Liver (tissue), 8 donors: ENCODE measurements at regions not wholly inside any gene's neighbourhood (a gene's known extent, or its start where the extent isn't known, plus 50 kb on each side); places are given as distances from the start of the nearest gene placed in this dataset.

Experiments
- DNase-seq: peaks from one replicate; pipeline ENCODE4 v3.0.0-alpha.2; 2017; ENCODE audit warnings: low spot score
- H3K27ac ChIP-seq, 2 donors: one replicate each; pipeline ENCODE4 v1.7.0; 2013; ENCODE audit warnings: inconsistent platforms in 2 of 2, low read length in 2 of 2, control low read depth in 1 of 2, low read depth in 1 of 2, mild to moderate bottlenecking in 1 of 2
- H3K27me3 ChIP-seq, 4 donors: one replicate each; pipeline versions ENCODE4 v1.6.1 to v1.7.0; 2013; ENCODE audit warnings: low read length in 3 of 4, inconsistent platforms in 1 of 4, mild to moderate bottlenecking in 1 of 4, moderate library complexity in 1 of 4; ENCODE audit not compliant: control insufficient read depth in 4 of 4, insufficient read depth in 4 of 4
- H3K36me3 ChIP-seq, 4 donors: one replicate each; pipeline versions ENCODE4 v1.6.1 to v1.7.0; 2013; ENCODE audit warnings: low read length in 3 of 4, mild to moderate bottlenecking in 3 of 4, low read depth in 1 of 4, moderate library complexity in 1 of 4; ENCODE audit not compliant: control insufficient read depth in 4 of 4, insufficient read depth in 3 of 4
- H3K4me1 ChIP-seq, 4 donors: one replicate each; pipeline versions ENCODE4 v1.6.1 to v1.7.0; 2013; ENCODE audit warnings: low read length in 3 of 4, mild to moderate bottlenecking in 3 of 4, moderate library complexity in 1 of 4; ENCODE audit not compliant: control insufficient read depth in 4 of 4, insufficient read depth in 4 of 4
- H3K4me3 ChIP-seq, 3 donors: one replicate each; pipeline versions ENCODE4 v1.6.1 to v1.7.0; 2013; ENCODE audit warnings: low read length in 3 of 3, control low read depth in 1 of 3, low read depth in 1 of 3, mild to moderate bottlenecking in 1 of 3
- H3K9ac ChIP-seq, 2 donors: one replicate each; pipeline ENCODE4 v1.7.0; 2013; ENCODE audit warnings: low read length in 2 of 2, mild to moderate bottlenecking in 2 of 2, moderate library complexity in 2 of 2, control low read depth in 1 of 2, low read depth in 1 of 2
- H3K9me3 ChIP-seq, 4 donors: one replicate each; pipeline versions ENCODE4 v1.6.1 to v1.7.0; 2013; ENCODE audit warnings: low read length in 3 of 4; ENCODE audit not compliant: control insufficient read depth in 4 of 4
- EGR1 ChIP-seq, 2 donors: IDR thresholded peaks; 2 replicates each; pipeline ENCODE4 v1.6.1; 2016 to 2018; ENCODE audit warnings: antibody characterized with exemption in 2 of 2, low read depth in 2 of 2
- FOXA1 ChIP-seq: IDR thresholded peaks from 2 replicates; pipeline ENCODE4 v1.6.1; 2016; ENCODE audit warnings: antibody characterized with exemption
- FOXA2 ChIP-seq: IDR thresholded peaks from 2 replicates; pipeline ENCODE4 v1.6.1; 2016; ENCODE audit warnings: antibody characterized with exemption
- GABPA ChIP-seq, 2 donors: IDR thresholded peaks in 1 of 2; conservative IDR thresholded peaks in 1 of 2; 2 replicates each; pipeline ENCODE4 v1.6.1; 2016; ENCODE audit warnings: antibody characterized with exemption in 2 of 2, mild to moderate bottlenecking in 1 of 2, moderate library complexity in 1 of 2
- HNF4A ChIP-seq, 2 donors: conservative IDR thresholded peaks; 2 replicates each; pipeline ENCODE4 v1.6.1; 2016; ENCODE audit warnings: antibody characterized with exemption in 2 of 2, mild to moderate bottlenecking in 2 of 2
- HNF4G ChIP-seq: IDR thresholded peaks from 2 replicates; pipeline ENCODE4 v1.6.1; 2016; ENCODE audit warnings: antibody characterized with exemption
- JUND ChIP-seq, 2 donors: IDR thresholded peaks; 2 replicates each; pipeline ENCODE4 v1.6.1; 2016; ENCODE audit warnings: antibody characterized with exemption in 2 of 2
- MAX ChIP-seq: IDR thresholded peaks from 2 replicates; pipeline ENCODE4 v1.6.1; 2016; ENCODE audit warnings: antibody characterized with exemption
- NR2F2 ChIP-seq: IDR thresholded peaks from 2 replicates; pipeline ENCODE4 v1.6.1; 2016; ENCODE audit warnings: antibody characterized with exemption
- RAD21 ChIP-seq, 2 donors: IDR thresholded peaks; 2 replicates each; pipeline ENCODE4 v1.6.1; 2016; ENCODE audit warnings: antibody characterized with exemption in 2 of 2, mild to moderate bottlenecking in 2 of 2
- RXRA ChIP-seq, 2 donors: IDR thresholded peaks; 2 replicates each; pipeline ENCODE4 v1.6.1; 2017 to 2018; ENCODE audit warnings: antibody characterized with exemption in 2 of 2, mild to moderate bottlenecking in 1 of 2
- SP1 ChIP-seq: IDR thresholded peaks from 2 replicates; pipeline ENCODE4 v1.6.1; 2018; ENCODE audit warnings: antibody characterized with exemption, mild to moderate bottlenecking
- TAF1 ChIP-seq: conservative IDR thresholded peaks from 2 replicates; pipeline ENCODE4 v1.6.1; 2016; ENCODE audit warnings: antibody characterized with exemption, mild to moderate bottlenecking
- YY1 ChIP-seq: IDR thresholded peaks from 2 replicates; pipeline ENCODE4 v1.6.1; 2016; ENCODE audit warnings: antibody characterized with exemption, mild to moderate bottlenecking
- WGBS: extraction: QIAGEN DNeasy Blood & Tissue Kit; methylation state at CpG from one replicate; pipeline ENCODE4 v1.1.7; 2013; 5-methylcytosine and 5-hydroxymethylcytosine counted together
- TF ChIP-seq, protein P1 (sequence below): IDR thresholded peaks from 2 replicates; pipeline ENCODE4 v1.6.1; 2016; ENCODE audit warnings: antibody characterized with exemption
- TF ChIP-seq, protein P2 (sequence below): IDR thresholded peaks from 2 replicates; pipeline ENCODE4 v1.6.1; 2016; ENCODE audit warnings: antibody characterized with exemption, mild to moderate bottlenecking
- TF ChIP-seq, protein P3 (sequence below): IDR thresholded peaks from 2 replicates; pipeline ENCODE4 v1.6.1; 2016; ENCODE audit warnings: antibody characterized with exemption
- TF ChIP-seq, protein P4 (sequence below): fragments of 150-350 bp; IDR thresholded peaks from 2 replicates; pipeline ENCODE4 v1.5.1; 2017; ENCODE audit warnings: improper control_type of control experiment, low read depth, low read length; ENCODE audit not compliant: missing input control
- donor health status: healthy.
- donor health status: healthy.
- donor health status: healthy.
- donor health status: healthy.
- donor health status: healthy.

DNA sequence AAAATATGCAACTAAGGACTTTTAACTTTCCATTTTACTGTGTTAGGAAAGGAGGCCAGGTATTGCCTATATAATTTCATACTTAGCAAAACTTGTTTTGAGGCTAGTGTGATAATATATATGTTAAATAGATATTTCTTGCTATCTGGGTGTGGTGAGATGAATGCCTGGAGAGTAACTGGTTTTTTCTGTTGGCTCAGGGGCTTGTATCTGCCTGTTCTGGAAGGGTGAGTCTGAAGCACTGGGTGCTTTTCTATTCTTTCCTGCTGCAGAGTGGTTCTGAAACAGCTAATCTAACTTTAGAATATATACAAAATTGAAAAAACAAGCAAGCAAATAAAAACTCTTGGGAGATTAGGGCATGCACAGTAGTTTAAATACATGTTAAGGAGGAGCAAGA, 64.6 kb upstream of the MYCBP2 start:
- Histone ChIP-seq H3K36me3 (no peaks in the 10 kb centered on the region), H3K4me3 (no peak overlapping the region), H3K9ac (no peak overlapping the region), H3K27me3 (no peaks in the 10 kb centered on the region), H3K27ac (no peak overlapping the region), H3K9me3 (no peaks in the 10 kb centered on the region), H3K4me1 (no peaks in the 10 kb centered on the region)
- TF ChIP-seq RAD21 (IDR thresholded peaks at IDR 0.05) (no peak), FOXA2 (no peak)
- no peak for DNase-seq

DNA sequence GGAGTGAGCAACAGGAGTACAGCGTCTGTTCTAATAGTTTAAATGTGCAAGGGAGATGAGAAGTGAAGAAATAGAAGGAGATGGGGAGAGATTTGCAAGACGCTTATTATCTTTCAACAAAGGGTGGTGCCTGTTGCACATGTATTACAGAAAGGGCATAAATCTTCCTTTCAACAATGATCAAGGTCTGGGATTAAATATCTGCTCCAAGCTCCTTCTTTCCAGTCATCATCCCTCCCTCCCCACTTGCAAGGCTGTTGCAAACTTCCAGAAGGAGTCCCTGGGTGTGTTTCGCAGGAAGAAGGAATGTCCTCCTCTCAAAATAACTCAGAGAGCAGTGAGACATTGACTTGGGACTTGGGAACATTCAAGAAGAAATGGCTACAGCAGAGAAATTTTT, 63.5 kb upstream of the MYCBP2 start:
- 77% methylated on average over 3 of the region's 3 CpGs for WGBS
- H3K9ac ChIP-seq = no peak overlapping the region
- TF ChIP-seq GABPA (IDR thresholded peaks at IDR 0.05 in 1 of 2, conservative IDR thresholded peaks at IDR 0.05 in 1 of 2) (no peak), RXRA (IDR thresholded peaks at IDR 0.05) (no peak), NR2F2 (no peak), SP1 (no peak), FOXA1 (no peak)
- TF ChIP-seq, protein P1, sequence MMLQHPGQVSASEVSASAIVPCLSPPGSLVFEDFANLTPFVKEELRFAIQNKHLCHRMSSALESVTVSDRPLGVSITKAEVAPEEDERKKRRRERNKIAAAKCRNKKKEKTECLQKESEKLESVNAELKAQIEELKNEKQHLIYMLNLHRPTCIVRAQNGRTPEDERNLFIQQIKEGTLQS = no peak

GRCh38 chr13:77389625-77390000, 62.7 kb upstream of the MYCBP2 start:
- Histone ChIP-seq H3K27ac (no peak overlapping the region), H3K36me3 (no peaks in the 10 kb centered on the region), H3K9ac (no peak overlapping the region), H3K4me1 (no peaks in the 10 kb centered on the region), H3K4me3 (no peak overlapping the region), H3K9me3 (peaks cover 0 to 2% (median 0%) of the 10 kb centered on the region in 4 donors), H3K27me3 (no peaks in the 10 kb centered on the region)
- no peak for TF ChIP-seq JUND (IDR thresholded peaks at IDR 0.05)
- no peak for TF ChIP-seq TAF1
- TF ChIP-seq SP1 = no peak
- TF ChIP-seq FOXA1 = no peak
- TF ChIP-seq RXRA (IDR thresholded peaks at IDR 0.05) = no peak
- TF ChIP-seq RAD21 (IDR thresholded peaks at IDR 0.05) = no peak
- TF ChIP-seq EGR1 (IDR thresholded peaks at IDR 0.05; ENCODE audit: low read depth in 2 of 2) = no peak
- TF ChIP-seq HNF4A (conservative IDR thresholded peaks at IDR 0.05) = no peak
- no peak for TF ChIP-seq HNF4G
- no peak for TF ChIP-seq GABPA (IDR thresholded peaks at IDR 0.05 in 1 of 2, conservative IDR thresholded peaks at IDR 0.05 in 1 of 2)
- TF ChIP-seq, protein P2, sequence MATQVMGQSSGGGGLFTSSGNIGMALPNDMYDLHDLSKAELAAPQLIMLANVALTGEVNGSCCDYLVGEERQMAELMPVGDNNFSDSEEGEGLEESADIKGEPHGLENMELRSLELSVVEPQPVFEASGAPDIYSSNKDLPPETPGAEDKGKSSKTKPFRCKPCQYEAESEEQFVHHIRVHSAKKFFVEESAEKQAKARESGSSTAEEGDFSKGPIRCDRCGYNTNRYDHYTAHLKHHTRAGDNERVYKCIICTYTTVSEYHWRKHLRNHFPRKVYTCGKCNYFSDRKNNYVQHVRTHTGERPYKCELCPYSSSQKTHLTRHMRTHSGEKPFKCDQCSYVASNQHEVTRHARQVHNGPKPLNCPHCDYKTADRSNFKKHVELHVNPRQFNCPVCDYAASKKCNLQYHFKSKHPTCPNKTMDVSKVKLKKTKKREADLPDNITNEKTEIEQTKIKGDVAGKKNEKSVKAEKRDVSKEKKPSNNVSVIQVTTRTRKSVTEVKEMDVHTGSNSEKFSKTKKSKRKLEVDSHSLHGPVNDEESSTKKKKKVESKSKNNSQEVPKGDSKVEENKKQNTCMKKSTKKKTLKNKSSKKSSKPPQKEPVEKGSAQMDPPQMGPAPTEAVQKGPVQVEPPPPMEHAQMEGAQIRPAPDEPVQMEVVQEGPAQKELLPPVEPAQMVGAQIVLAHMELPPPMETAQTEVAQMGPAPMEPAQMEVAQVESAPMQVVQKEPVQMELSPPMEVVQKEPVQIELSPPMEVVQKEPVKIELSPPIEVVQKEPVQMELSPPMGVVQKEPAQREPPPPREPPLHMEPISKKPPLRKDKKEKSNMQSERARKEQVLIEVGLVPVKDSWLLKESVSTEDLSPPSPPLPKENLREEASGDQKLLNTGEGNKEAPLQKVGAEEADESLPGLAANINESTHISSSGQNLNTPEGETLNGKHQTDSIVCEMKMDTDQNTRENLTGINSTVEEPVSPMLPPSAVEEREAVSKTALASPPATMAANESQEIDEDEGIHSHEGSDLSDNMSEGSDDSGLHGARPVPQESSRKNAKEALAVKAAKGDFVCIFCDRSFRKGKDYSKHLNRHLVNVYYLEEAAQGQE = no peak
- TF ChIP-seq MAX = no peak
- no peak for TF ChIP-seq YY1
- TF ChIP-seq, protein P1 = no peak
- TF ChIP-seq, protein P3, sequence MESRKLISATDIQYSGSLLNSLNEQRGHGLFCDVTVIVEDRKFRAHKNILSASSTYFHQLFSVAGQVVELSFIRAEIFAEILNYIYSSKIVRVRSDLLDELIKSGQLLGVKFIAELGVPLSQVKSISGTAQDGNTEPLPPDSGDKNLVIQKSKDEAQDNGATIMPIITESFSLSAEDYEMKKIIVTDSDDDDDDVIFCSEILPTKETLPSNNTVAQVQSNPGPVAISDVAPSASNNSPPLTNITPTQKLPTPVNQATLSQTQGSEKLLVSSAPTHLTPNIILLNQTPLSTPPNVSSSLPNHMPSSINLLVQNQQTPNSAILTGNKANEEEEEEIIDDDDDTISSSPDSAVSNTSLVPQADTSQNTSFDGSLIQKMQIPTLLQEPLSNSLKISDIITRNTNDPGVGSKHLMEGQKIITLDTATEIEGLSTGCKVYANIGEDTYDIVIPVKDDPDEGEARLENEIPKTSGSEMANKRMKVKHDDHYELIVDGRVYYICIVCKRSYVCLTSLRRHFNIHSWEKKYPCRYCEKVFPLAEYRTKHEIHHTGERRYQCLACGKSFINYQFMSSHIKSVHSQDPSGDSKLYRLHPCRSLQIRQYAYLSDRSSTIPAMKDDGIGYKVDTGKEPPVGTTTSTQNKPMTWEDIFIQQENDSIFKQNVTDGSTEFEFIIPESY = no peak
- TF ChIP-seq, protein P4, sequence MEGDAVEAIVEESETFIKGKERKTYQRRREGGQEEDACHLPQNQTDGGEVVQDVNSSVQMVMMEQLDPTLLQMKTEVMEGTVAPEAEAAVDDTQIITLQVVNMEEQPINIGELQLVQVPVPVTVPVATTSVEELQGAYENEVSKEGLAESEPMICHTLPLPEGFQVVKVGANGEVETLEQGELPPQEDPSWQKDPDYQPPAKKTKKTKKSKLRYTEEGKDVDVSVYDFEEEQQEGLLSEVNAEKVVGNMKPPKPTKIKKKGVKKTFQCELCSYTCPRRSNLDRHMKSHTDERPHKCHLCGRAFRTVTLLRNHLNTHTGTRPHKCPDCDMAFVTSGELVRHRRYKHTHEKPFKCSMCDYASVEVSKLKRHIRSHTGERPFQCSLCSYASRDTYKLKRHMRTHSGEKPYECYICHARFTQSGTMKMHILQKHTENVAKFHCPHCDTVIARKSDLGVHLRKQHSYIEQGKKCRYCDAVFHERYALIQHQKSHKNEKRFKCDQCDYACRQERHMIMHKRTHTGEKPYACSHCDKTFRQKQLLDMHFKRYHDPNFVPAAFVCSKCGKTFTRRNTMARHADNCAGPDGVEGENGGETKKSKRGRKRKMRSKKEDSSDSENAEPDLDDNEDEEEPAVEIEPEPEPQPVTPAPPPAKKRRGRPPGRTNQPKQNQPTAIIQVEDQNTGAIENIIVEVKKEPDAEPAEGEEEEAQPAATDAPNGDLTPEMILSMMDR = no peak
- TF ChIP-seq NR2F2 = no peak
- TF ChIP-seq FOXA2 = no peak
- no peak for DNase-seq

More for the DNA sequence above, 63.5 kb upstream of the MYCBP2 start:
- no peak overlapping the region for H3K4me3 ChIP-seq
- DNase-seq = no peak
- no peaks in the 10 kb centered on the region for H3K36me3 ChIP-seq
- H3K4me1 ChIP-seq = no peaks in the 10 kb centered on the region
- H3K9me3 ChIP-seq = peaks cover 0 to 2% (median 0%) of the 10 kb centered on the region in 4 donors
- no peaks in the 10 kb centered on the region for H3K27me3 ChIP-seq
- H3K27ac ChIP-seq = no peak overlapping the region
